D721Med (cell line): ENCODE measurements at regions not wholly inside any gene's neighbourhood (a gene's known extent, or its start where the extent isn't known, plus 50 kb on each side); places are given as distances from the start of the nearest gene placed in this dataset.

ENCODE experiments used
- DNase-seq: peaks from one replicate; pipeline ENCODE4 v3.0.0; 2011; ENCODE audit warnings: low spot score; ENCODE audit not compliant: insufficient read length
- FAIRE-seq: peaks from 2 replicates; lab custom pipeline; 2011; peaks lifted over from hg19 to GRCh38; lab: Jason Lieb, UNC
- TF ChIP-seq, protein P1 (sequence below): IDR thresholded peaks from 2 replicates; pipeline ENCODE4 v1.5.1; 2012; ENCODE audit warnings: mild to moderate bottlenecking, control low read depth; ENCODE audit not compliant: insufficient read depth; ENCODE audit errors: missing control alignments

DNA sequence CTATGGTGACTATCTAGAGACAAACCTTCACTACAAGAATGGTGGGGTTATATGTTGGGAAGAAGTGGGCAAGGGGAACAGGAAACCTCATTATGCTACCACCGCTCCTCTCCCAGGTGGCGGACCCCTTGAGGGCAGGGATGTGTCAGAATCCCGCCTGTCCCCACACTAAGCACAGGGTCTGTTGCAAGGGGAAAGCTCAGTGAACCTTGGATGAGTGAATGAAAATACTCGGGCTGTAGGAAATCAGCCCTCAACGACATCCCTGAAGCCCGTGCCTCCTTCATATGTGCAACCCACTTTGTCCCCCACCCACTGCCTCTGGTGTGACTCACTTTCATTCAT, 68.2 kb upstream of the AMPD3 start:
- TF ChIP-seq, protein P1, sequence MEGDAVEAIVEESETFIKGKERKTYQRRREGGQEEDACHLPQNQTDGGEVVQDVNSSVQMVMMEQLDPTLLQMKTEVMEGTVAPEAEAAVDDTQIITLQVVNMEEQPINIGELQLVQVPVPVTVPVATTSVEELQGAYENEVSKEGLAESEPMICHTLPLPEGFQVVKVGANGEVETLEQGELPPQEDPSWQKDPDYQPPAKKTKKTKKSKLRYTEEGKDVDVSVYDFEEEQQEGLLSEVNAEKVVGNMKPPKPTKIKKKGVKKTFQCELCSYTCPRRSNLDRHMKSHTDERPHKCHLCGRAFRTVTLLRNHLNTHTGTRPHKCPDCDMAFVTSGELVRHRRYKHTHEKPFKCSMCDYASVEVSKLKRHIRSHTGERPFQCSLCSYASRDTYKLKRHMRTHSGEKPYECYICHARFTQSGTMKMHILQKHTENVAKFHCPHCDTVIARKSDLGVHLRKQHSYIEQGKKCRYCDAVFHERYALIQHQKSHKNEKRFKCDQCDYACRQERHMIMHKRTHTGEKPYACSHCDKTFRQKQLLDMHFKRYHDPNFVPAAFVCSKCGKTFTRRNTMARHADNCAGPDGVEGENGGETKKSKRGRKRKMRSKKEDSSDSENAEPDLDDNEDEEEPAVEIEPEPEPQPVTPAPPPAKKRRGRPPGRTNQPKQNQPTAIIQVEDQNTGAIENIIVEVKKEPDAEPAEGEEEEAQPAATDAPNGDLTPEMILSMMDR: no peak
- FAIRE-seq (no peak), DNase-seq (no peak)

DNA sequence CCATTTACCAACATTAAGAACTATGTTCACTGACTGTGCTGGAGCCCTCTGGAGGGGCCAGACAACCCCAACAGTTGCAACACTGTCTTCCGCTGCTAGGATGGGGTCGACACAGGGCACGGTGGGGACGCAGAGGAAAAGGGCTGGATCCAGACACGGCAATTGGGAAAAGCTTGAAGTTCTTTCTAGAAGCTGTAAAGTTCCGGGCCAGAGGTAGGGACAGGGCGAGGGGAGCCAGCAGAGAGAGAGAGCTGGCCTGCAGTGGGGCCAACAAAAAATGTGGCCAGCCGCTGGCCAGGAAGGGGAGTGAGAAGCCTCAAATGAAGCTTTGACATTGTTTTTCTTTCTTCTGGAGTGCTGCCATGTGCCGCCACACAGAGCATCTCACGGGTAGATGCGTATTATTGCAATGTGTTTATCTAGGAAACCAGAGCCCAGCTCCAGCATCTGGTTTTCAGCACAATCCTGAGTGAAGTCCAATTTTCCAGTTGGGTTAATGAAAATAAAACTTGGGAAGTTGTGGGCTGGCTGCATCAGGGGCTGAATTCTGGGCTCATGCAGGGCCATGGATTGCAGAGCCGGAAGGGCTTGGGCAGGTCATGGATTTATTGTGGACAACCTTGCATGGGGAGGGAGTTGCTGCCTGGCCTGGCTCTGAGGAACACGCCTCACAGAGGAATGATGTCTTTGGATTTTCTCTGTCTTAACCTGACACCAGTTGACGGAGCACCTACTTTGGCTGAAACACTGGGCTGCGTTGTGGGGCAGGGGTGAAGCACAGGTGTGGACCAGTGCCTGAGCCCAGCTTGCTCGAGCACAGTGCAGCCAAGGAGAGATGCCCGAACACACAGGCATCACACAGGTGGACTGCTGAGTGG, 67.6 kb upstream of the AMPD3 start:
- no peak for FAIRE-seq
- TF ChIP-seq, protein P1: no peak
- DNase-seq: no peak

DNA sequence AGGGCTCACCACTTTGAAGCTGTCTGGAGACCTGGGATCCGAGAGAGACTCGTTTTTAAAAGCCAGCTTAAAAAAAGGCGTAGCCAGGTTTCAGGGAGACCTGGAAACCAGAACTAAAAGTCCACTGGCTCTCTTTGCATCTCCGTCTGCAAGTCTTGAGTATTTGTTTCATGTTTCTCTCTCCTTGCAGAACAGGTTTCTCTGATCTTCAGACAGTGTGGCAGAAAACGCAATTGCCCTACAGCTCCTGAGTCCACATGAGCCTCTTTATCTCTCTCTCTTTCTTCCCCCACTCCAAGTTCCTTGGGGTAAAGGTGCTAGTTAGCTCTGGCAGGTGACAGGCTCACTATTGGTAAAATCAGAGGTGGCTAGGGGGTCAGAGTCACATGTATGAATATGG, 67.0 kb upstream of the AMPD3 start:
- FAIRE-seq (no peak), DNase-seq (no peak)
- TF ChIP-seq, protein P1: no peak

DNA sequence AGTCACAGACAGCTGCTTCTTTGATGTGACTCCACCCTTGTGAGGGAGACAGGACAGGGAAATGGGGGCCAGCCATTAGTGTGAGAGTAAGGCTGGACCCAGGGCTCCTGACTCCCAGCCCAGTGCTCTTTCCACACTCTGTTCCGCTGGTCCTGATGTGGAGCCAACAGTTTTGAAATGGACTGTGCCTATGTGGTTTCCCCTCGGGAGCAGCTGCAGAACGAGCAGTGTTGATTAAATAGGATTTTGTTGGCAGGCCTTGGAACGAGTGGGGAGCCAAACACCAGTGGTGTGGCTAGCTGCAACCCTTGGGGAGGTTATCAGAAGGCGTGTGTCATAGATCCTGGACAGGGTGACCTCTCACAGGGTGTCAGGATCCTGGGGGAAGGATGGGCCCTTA, 66.5 kb upstream of the AMPD3 start:
- TF ChIP-seq, protein P1: no peak

DNA sequence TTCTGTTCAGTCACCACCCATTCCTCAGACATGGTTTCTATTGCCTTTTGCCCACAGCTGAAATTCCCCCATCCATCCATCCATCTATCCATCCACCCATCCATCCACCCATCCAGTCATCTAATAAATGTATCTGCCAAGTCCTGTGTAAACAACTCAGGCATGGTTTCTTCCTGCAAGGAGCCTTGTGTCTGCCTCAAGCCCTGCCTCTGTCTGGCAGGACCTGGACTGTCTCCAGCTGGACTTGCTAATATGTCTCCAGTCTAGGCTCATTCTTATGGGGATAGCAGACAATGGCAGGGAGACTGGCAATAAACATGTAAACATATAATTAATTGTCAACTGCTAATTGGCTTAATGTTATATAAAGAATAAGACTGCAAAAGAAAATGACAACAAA, 64.7 kb upstream of the AMPD3 start:
- DNase-seq (no peak), FAIRE-seq (no peak)
- TF ChIP-seq, protein P1: no peak

More for the DNA sequence above, 66.5 kb upstream of the AMPD3 start:
- no peak for DNase-seq
- FAIRE-seq: no peak

DNA sequence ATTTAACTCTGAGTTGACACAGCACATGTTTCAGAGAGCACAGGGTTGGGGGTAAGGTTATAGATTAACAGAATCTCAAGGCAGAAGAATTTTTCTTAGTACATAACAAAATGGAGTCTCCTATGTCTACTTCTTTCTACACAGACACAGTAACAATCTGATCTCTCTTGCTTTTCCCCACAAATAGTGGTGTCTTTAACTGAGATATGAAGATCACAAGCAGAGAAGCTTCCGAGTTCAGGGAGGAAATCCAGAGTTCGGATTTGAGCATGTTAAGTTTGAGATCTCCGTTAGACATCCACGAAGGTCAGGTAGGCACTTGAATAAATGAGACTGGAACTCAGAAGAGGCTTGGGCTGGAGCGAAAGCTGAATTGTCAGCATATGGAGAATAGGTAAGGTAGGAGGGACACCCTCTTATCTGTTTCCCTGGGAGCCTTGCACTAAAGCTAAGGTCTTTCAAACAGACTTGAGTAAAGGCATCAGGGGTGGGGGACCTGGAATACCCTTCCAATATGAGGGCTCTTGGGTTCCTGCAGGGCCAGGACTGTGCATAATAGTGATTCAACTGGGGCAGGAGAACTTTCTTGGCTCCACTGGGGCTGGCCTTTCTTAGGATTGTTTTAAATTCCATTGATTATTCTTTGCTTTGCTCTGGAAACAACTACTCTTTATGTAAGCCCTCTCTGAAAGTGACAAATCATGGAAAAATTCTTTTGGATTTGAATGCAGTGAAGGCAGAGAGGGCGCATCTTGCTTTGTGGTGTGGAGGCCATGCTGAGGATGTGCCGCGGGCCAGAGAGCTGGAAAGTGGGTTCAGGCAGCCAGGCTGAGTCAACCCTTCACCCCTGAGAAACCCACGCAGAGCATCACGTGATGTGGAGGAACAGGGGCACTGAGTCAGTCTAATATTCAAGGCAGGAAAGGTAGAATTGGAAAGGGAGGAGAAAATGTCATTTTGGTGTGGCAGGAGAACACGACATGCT, 62.7 kb upstream of the AMPD3 start:
- FAIRE-seq (no peak), DNase-seq (no peak)
- TF ChIP-seq, protein P1: no peak
